Mesenchymal stem cell (in vitro differentiated cells and primary cell): ENCODE measurements at regions not wholly inside any gene's neighbourhood (a gene's known extent, or its start where the extent isn't known, plus 50 kb on each side); places are given as distances from the start of the nearest gene placed in this dataset.

ENCODE experiments used
- DNase-seq: peaks from one replicate; pipeline ENCODE4 v3.0.0-alpha.2; 2013
- H2AFZ ChIP-seq: one replicate; pipeline ENCODE4 v1.6.1; 2013; ENCODE audit warnings: low read depth, mild to moderate bottlenecking, control low read depth, inconsistent platforms, low read length, moderate library complexity
- H2AK5ac ChIP-seq: 2 replicates; pipeline ENCODE4 v1.6.1; 2013; ENCODE audit warnings: low read length, moderate library complexity, mild to moderate bottlenecking, inconsistent platforms; ENCODE audit not compliant: severe bottlenecking
- H2BK120ac ChIP-seq: one replicate; pipeline ENCODE4 v1.6.1; 2013; ENCODE audit warnings: low read depth, mild to moderate bottlenecking, inconsistent platforms, low read length, moderate library complexity
- H2BK12ac ChIP-seq, 2 experiments: one replicate each; pipeline ENCODE4 v1.6.1; 2013; ENCODE audit warnings: inconsistent platforms in 2 of 2, low read length in 2 of 2, mild to moderate bottlenecking in 2 of 2, moderate library complexity in 2 of 2, control low read depth in 1 of 2
- H2BK15ac ChIP-seq: one replicate; pipeline ENCODE4 v1.6.1; 2013; ENCODE audit warnings: mild to moderate bottlenecking, low read depth, inconsistent platforms; ENCODE audit not compliant: poor library complexity, severe bottlenecking
- H2BK5ac ChIP-seq: 2 replicates; pipeline ENCODE4 v1.6.1; 2013; ENCODE audit warnings: low read depth, mild to moderate bottlenecking, low read length, control low read depth, inconsistent platforms; ENCODE audit not compliant: poor library complexity, severe bottlenecking
- H3K14ac ChIP-seq, 2 experiments: one replicate each; pipeline ENCODE4 v1.6.1; 2013; ENCODE audit warnings: inconsistent platforms in 2 of 2, low read length in 2 of 2, control low read depth in 1 of 2, mild to moderate bottlenecking in 1 of 2, moderate library complexity in 1 of 2
- H3K18ac ChIP-seq, 2 experiments: one replicate each; pipeline ENCODE4 v1.6.1; 2013; ENCODE audit warnings: inconsistent platforms in 2 of 2, low read length in 2 of 2, control low read depth in 1 of 2, low read depth in 1 of 2, mild to moderate bottlenecking in 1 of 2
- H3K23ac ChIP-seq, 2 experiments: one replicate each; pipeline ENCODE4 v1.6.1; 2013; ENCODE audit warnings: inconsistent platforms in 2 of 2, low read length in 2 of 2, mild to moderate bottlenecking in 2 of 2, moderate library complexity in 2 of 2, control low read depth in 1 of 2
- H3K27ac ChIP-seq: 2 replicates; pipeline ENCODE4 v1.5.1; 2013; ENCODE audit warnings: mild to moderate bottlenecking, moderate library complexity, low read length, control low read depth, inconsistent platforms; ENCODE audit not compliant: poor library complexity, severe bottlenecking
- H3K27me3 ChIP-seq, 2 experiments: 2 replicates each; pipeline versions ENCODE4 v1.6.1 to v1.7.0; 2013; ENCODE audit warnings: low read length in 2 of 2, mild to moderate bottlenecking in 2 of 2, moderate library complexity in 2 of 2, control low read depth in 1 of 2, inconsistent platforms in 1 of 2; ENCODE audit not compliant: control insufficient read depth in 1 of 2, insufficient read depth in 1 of 2
- H3K36me3 ChIP-seq, 2 experiments: 2 replicates each; pipeline versions ENCODE4 v1.6.1 to v1.7.0; 2013; ENCODE audit warnings: low read length in 2 of 2, control low read depth in 1 of 2, inconsistent platforms in 1 of 2, low read depth in 1 of 2, mild to moderate bottlenecking in 1 of 2; ENCODE audit not compliant: insufficient read depth in 2 of 2, control insufficient read depth in 1 of 2
- H3K4ac ChIP-seq, 2 experiments: one replicate each; pipeline ENCODE4 v1.6.1; 2013; ENCODE audit warnings: inconsistent platforms in 2 of 2, low read length in 2 of 2, mild to moderate bottlenecking in 2 of 2, moderate library complexity in 2 of 2, control low read depth in 1 of 2, low read depth in 1 of 2
- H3K4me1 ChIP-seq: 2 replicates; pipeline ENCODE4 v1.6.1; 2013; ENCODE audit warnings: low read depth, low read length, control low read depth; ENCODE audit not compliant: control insufficient read depth, insufficient read depth
- H3K4me2 ChIP-seq: 2 replicates; pipeline ENCODE4 v1.6.1; 2013; ENCODE audit warnings: low read length, mild to moderate bottlenecking, inconsistent platforms; ENCODE audit not compliant: poor library complexity, severe bottlenecking
- H3K4me3 ChIP-seq, 2 experiments: 2 replicates each; pipeline versions ENCODE4 v1.5.1 to v1.7.0; 2013; ENCODE audit warnings: low read length in 2 of 2, mild to moderate bottlenecking in 2 of 2, control low read depth in 1 of 2, low read depth in 1 of 2; ENCODE audit not compliant: insufficient read depth in 1 of 2
- H3K79me1 ChIP-seq: replicated peaks from 2 replicates; pipeline ENCODE4 v1.6.1; 2013; ENCODE audit warnings: mild to moderate bottlenecking, control low read depth, low read length, inconsistent platforms; ENCODE audit not compliant: poor library complexity, severe bottlenecking
- H3K9ac ChIP-seq: 2 replicates; pipeline ENCODE4 v1.7.0; 2013; ENCODE audit warnings: mild to moderate bottlenecking, low read length, moderate library complexity
- H3K9me3 ChIP-seq: 2 replicates; pipeline ENCODE4 v1.7.0; 2013; ENCODE audit warnings: mild to moderate bottlenecking, low read length; ENCODE audit not compliant: control insufficient read depth
- H4K8ac ChIP-seq: one replicate; pipeline ENCODE4 v1.6.1; 2013; ENCODE audit warnings: inconsistent platforms, mild to moderate bottlenecking, low read length, moderate library complexity
- H4K91ac ChIP-seq: one replicate; pipeline ENCODE4 v1.6.1; 2013; ENCODE audit warnings: mild to moderate bottlenecking, low read length, inconsistent platforms
- WGBS: methylation state at CpG from one replicate; pipeline ENCODE4 v1.1.7; 2013; ENCODE audit warnings: mixed read lengths; 5-methylcytosine and 5-hydroxymethylcytosine counted together

- no peaks in the 10 kb centered on the region for H3K27me3 ChIP-seq
- no peak overlapping the region for H3K27ac ChIP-seq
- no peak overlapping the region for H2AFZ ChIP-seq
- H3K9ac ChIP-seq, result no peak overlapping the region
- 100% methylated on average over 2 of the region's 2 CpGs for WGBS
- no peak overlapping the region for H2BK120ac ChIP-seq
- no peaks in the 10 kb centered on the region for H3K36me3 ChIP-seq
- H2AK5ac ChIP-seq, result no peak overlapping the region
- no peak overlapping the region for H3K14ac ChIP-seq
- H3K79me1 ChIP-seq, result no peaks in the 10 kb centered on the region
- H3K4ac ChIP-seq, result no peak overlapping the region
- no peaks in the 10 kb centered on the region for H3K4me1 ChIP-seq
- no peak overlapping the region for H4K8ac ChIP-seq
- no peak overlapping the region for H3K4me2 ChIP-seq
- H2BK12ac ChIP-seq, result no peak overlapping the region
- peak overlapping the region; percentile 37 for H2BK15ac ChIP-seq
- no peak overlapping the region for H3K18ac ChIP-seq
- no peak overlapping the region for H3K4me3 ChIP-seq
- H3K9me3 ChIP-seq, result no peaks in the 10 kb centered on the region
- H4K91ac ChIP-seq, result no peak overlapping the region
- H3K23ac ChIP-seq, result no peak overlapping the region
- no peak overlapping the region for H2BK5ac ChIP-seq
- no peak for DNase-seq
These were observed 82.1 kb upstream of the TANK start for GRCh38 chr2:161078211-161078539.

GRCh38 chr2:161085149-161085548, 75.1 kb upstream of the TANK start:
- WGBS, result 86% methylated on average over 1 of the region's 2 CpGs
- Histone ChIP-seq H3K27me3 (no peaks in the 10 kb centered on the region), H3K4me1 (no peaks in the 10 kb centered on the region), H3K27ac (no peak overlapping the region), H3K36me3 (no peaks in the 10 kb centered on the region), H3K4me3 (no peak overlapping the region), H4K91ac (no peak overlapping the region), H3K14ac (no peak overlapping the region), H2BK120ac (no peak overlapping the region), H2BK5ac (no peak overlapping the region), H3K9ac (no peak overlapping the region), H2BK15ac (no peak overlapping the region), H3K4me2 (no peak overlapping the region), H3K4ac (no peak overlapping the region), H3K18ac (no peak overlapping the region), H3K79me1 (no peaks in the 10 kb centered on the region), H2BK12ac (no peak overlapping the region), H3K9me3 (no peaks in the 10 kb centered on the region), H4K8ac (peak overlapping the region; percentile 77), H2AK5ac (no peak overlapping the region), H2AFZ (no peak overlapping the region), H3K23ac (no peak overlapping the region)
- no peak for DNase-seq

GRCh38 chr2:161088658-161089350, 71.4 kb upstream of the TANK start:
- no peaks in the 10 kb centered on the region for H3K4me1 ChIP-seq
- no peaks in the 10 kb centered on the region for H3K9me3 ChIP-seq
- no peak overlapping the region for H3K23ac ChIP-seq
- no peak overlapping the region for H2BK12ac ChIP-seq
- H2BK5ac ChIP-seq, result no peak overlapping the region
- no peak overlapping the region for H3K14ac ChIP-seq
- peak overlapping the region in 1 of 2 experiments; percentile 24 for H3K18ac ChIP-seq
- H3K27ac ChIP-seq, result no peak overlapping the region
- no peak overlapping the region for H4K8ac ChIP-seq
- H2AK5ac ChIP-seq, result no peak overlapping the region
- H3K27me3 ChIP-seq, result no peaks in the 10 kb centered on the region
- H3K9ac ChIP-seq, result no peak overlapping the region
- no peak overlapping the region for H2BK15ac ChIP-seq
- H2BK120ac ChIP-seq, result no peak overlapping the region
- H4K91ac ChIP-seq, result no peak overlapping the region
- H3K4ac ChIP-seq, result no peak overlapping the region
- H3K4me3 ChIP-seq, result no peak overlapping the region
- no peaks in the 10 kb centered on the region for H3K36me3 ChIP-seq
- WGBS, result 92% methylated on average over 3 of the region's 4 CpGs
- no peak overlapping the region for H2AFZ ChIP-seq
- no peak overlapping the region for H3K4me2 ChIP-seq
- no peak for DNase-seq
- no peaks in the 10 kb centered on the region for H3K79me1 ChIP-seq

- no peaks in the 10 kb centered on the region for H3K9me3 ChIP-seq
- H3K4me2 ChIP-seq, result no peak overlapping the region
- H3K9ac ChIP-seq, result no peak overlapping the region
- H3K23ac ChIP-seq, result no peak overlapping the region
- no peak overlapping the region for H3K4me3 ChIP-seq
- H2BK12ac ChIP-seq, result no peak overlapping the region
- no peaks in the 10 kb centered on the region for H3K36me3 ChIP-seq
- no peak for DNase-seq
- no peak overlapping the region for H3K4ac ChIP-seq
- WGBS, result 77% methylated on average over 5 of the region's 5 CpGs
- no peaks in the 10 kb centered on the region for H3K27me3 ChIP-seq
- H2BK120ac ChIP-seq, result no peak overlapping the region
- H4K91ac ChIP-seq, result no peak overlapping the region
- no peak overlapping the region for H2AK5ac ChIP-seq
- H3K18ac ChIP-seq, result no peak overlapping the region
- H3K14ac ChIP-seq, result no peak overlapping the region
- H2AFZ ChIP-seq, result no peak overlapping the region
- H3K4me1 ChIP-seq, result no peaks in the 10 kb centered on the region
- no peak overlapping the region for H4K8ac ChIP-seq
- H2BK15ac ChIP-seq, result no peak overlapping the region
- no peak overlapping the region for H3K27ac ChIP-seq
- no peak overlapping the region for H2BK5ac ChIP-seq
- no peaks in the 10 kb centered on the region for H3K79me1 ChIP-seq
These were observed 69.8 kb upstream of the TANK start for GRCh38 chr2:161090411-161090810.
